Tibial nerve (tissue), 4 donors: ENCODE measurements at regions not wholly inside any gene's neighbourhood (a gene's known extent, or its start where the extent isn't known, plus 50 kb on each side); places are given as distances from the start of the nearest gene placed in this dataset.

Experiments used
- EP300 ChIP-seq, 2 donors: sonication (generic); formaldehyde crosslinking; IDR thresholded peaks; one replicate each; pipeline ENCODE4 v1.6.1; 2017; ENCODE audit warnings: antibody characterized with exemption in 2 of 2, mild to moderate bottlenecking in 1 of 2
- POLR2A ChIP-seq, 2 donors: fragments of 450-650 bp; IDR thresholded peaks; one replicate each; pipeline ENCODE4 v1.6.1; 2017; ENCODE audit warnings: antibody characterized with exemption in 2 of 2, mild to moderate bottlenecking in 2 of 2, moderate library complexity in 2 of 2
- TF ChIP-seq, protein P1 (sequence below), 5 experiments: fragments of 200-600 bp in 3 of 5; fragments of 450-650 bp in 2 of 5; sonication (generic) in 3 of 5; IDR thresholded peaks; one replicate each; pipeline ENCODE4 v1.5.1; 2016 to 2019; ENCODE audit warnings: antibody characterized with exemption in 5 of 5, mild to moderate bottlenecking in 3 of 5, moderate library complexity in 2 of 5

DNA sequence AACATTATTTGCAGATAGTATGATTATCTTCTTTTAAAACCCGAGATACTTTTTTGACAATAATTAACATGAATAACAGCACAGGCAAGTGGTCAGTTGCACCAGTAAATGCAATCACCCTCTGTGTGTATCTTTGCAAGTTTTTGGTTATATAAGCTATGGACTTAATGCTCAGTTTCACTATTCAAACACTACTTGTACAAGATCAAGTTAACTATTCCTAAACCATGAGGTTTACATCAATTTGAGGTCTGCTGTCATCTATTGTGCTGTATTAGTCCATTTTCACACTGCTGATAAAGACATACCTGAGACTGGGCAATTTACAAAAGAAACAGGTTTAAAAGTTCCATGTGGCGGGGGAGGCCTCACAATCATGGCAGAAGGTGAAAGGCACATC, 323.2 kb downstream of the NR4A2 start:
- TF ChIP-seq, protein P1, sequence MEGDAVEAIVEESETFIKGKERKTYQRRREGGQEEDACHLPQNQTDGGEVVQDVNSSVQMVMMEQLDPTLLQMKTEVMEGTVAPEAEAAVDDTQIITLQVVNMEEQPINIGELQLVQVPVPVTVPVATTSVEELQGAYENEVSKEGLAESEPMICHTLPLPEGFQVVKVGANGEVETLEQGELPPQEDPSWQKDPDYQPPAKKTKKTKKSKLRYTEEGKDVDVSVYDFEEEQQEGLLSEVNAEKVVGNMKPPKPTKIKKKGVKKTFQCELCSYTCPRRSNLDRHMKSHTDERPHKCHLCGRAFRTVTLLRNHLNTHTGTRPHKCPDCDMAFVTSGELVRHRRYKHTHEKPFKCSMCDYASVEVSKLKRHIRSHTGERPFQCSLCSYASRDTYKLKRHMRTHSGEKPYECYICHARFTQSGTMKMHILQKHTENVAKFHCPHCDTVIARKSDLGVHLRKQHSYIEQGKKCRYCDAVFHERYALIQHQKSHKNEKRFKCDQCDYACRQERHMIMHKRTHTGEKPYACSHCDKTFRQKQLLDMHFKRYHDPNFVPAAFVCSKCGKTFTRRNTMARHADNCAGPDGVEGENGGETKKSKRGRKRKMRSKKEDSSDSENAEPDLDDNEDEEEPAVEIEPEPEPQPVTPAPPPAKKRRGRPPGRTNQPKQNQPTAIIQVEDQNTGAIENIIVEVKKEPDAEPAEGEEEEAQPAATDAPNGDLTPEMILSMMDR (IDR thresholded peaks at IDR 0.05) = no peak
- TF ChIP-seq POLR2A (IDR thresholded peaks at IDR 0.05) (no peak), EP300 (IDR thresholded peaks at IDR 0.05) (no peak)
